ENCODE measurements at regions not wholly inside any gene's neighbourhood (a gene's known extent, or its start where the extent isn't known, plus 50 kb on each side); places are given as distances from the start of the nearest gene placed in this dataset.
A peak's percentile ranks its signal among the peaks of the same experiment; 100 is the strongest.

DNA sequence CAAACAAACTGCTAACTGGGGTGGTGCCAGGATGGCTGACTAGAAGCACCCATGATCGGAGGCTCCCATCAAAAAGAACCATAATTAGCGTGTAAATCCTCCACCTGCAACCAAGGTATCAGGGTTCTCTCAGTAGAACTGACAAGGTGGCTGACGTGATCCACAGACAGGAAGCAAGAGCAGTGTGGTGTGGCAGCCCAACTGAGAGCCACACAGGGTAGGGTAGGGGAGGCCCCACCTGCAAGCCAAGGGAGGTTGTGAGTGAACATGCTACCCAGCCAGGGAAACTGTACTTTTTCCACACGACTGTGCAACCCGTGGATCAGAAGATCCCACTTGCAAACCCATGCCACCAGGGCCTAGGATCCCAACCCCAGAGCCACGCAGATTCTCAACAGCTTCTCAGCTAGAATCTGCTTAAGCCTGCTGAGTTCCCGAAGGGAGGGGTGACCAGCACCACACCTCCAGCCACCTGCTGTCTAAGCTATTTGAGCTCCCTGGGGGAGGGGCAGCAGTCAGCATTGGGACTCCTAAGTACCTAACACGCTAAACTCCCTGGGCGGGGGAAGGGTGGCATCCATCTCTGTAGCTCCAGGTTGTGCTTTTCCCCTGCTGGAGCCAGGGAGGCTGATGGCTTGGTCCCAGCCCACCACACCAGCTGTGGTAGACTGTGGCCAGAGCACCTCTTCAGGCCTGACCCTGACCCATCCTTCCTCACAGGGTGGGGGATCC, 425.1 kb downstream of the GPM6A start:
- 82% methylated on average over 9 of the region's 9 CpGs for WGBS
- Histone ChIP-seq H3K4me1 (ENCODE audit: control insufficient read depth in 2 of 2, insufficient read depth in 2 of 2, low read length in 2 of 2) (no peaks in the 10 kb centered on the region), H3K27ac (ENCODE audit: low read depth in 1 of 2, low read length in 1 of 2) (no peak overlapping the region), H3K27me3 (ENCODE audit: control insufficient read depth in 2 of 2, insufficient read depth in 1 of 2, low read length in 1 of 2) (no peaks in the 10 kb centered on the region), H3K36me3 (ENCODE audit: control insufficient read depth in 2 of 2, insufficient read depth in 2 of 2, low read length in 1 of 2) (no peaks in the 10 kb centered on the region), H3K4me3 (ENCODE audit: low read length in 2 of 2) (no peak overlapping the region), H3K9me3 (ENCODE audit: control insufficient read depth in 2 of 2, insufficient read depth in 1 of 2, low read length in 1 of 2) (no peaks in the 10 kb centered on the region)
- no peak for DNase-seq (ENCODE audit: low read depth in 6 of 9, low spot score in 9 of 9)

DNA sequence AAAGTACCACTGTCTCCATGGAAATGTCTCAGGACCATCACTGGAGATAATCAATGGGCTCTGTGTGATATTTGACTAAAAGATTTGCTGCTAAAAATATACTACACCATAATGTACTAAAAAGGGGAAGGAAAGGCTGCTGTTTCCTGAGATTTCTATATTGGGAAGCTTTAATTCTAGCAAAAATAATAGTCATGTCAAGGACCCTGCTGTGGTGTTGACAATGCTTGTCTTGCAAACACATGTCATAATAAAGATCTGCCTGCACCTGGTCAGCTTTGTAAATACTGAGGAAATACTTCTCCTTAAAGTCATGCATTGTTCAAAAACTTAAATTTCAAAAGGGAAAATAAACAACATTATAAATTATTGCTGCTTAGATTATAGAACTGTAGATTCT, 417.9 kb downstream of the GPM6A start:
- no peak for DNase-seq (ENCODE audit: low read depth in 6 of 9, low spot score in 9 of 9)
- H3K27me3 ChIP-seq (ENCODE audit: control insufficient read depth in 2 of 2, insufficient read depth in 1 of 2, low read length in 1 of 2), result no peaks in the 10 kb centered on the region
- no peak overlapping the region for H3K4me3 ChIP-seq (ENCODE audit: low read length in 2 of 2)
- H3K36me3 ChIP-seq (ENCODE audit: control insufficient read depth in 2 of 2, insufficient read depth in 2 of 2, low read length in 1 of 2), result no peaks in the 10 kb centered on the region
- H3K4me1 ChIP-seq (ENCODE audit: control insufficient read depth in 2 of 2, insufficient read depth in 2 of 2, low read length in 2 of 2), result no peaks in the 10 kb centered on the region
- no peak overlapping the region for H3K27ac ChIP-seq (ENCODE audit: low read depth in 1 of 2, low read length in 1 of 2)
- no peaks in the 10 kb centered on the region for H3K9me3 ChIP-seq (ENCODE audit: control insufficient read depth in 2 of 2, insufficient read depth in 1 of 2, low read length in 1 of 2)

DNA sequence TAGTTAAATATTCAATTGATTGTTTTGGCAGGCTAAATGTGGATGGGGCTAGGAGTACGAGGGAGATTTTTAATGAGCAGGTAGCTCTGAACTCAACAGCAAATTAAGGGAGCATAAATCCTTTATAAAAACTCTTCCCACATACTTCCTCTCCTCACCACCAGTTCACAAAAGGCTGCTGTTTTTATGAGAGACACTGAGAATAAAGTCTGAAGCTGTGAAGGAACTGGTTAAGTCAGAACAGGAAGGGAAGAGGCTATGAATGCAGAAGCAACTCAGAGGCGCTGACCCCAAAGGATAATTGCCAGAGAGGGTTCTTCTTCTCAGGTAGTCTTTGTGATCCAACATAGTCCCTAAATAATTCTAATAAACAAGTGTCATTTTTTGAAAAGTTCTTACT, 406.1 kb downstream of the GPM6A start:
- no peak overlapping the region for H3K4me3 ChIP-seq (ENCODE audit: low read length in 2 of 2)
- no peak for DNase-seq (ENCODE audit: low read depth in 6 of 9, low spot score in 9 of 9)
- no peak overlapping the region for H3K27ac ChIP-seq (ENCODE audit: low read depth in 1 of 2, low read length in 1 of 2)
- 5% methylated on average over 2 of the region's 2 CpGs for WGBS
- H3K36me3 ChIP-seq (ENCODE audit: control insufficient read depth in 2 of 2, insufficient read depth in 2 of 2, low read length in 1 of 2), result no peaks in the 10 kb centered on the region
- H3K27me3 ChIP-seq (ENCODE audit: control insufficient read depth in 2 of 2, insufficient read depth in 1 of 2, low read length in 1 of 2), result no peaks in the 10 kb centered on the region
- no peaks in the 10 kb centered on the region for H3K9me3 ChIP-seq (ENCODE audit: control insufficient read depth in 2 of 2, insufficient read depth in 1 of 2, low read length in 1 of 2)
- H3K4me1 ChIP-seq (ENCODE audit: control insufficient read depth in 2 of 2, insufficient read depth in 2 of 2, low read length in 2 of 2), result no peaks in the 10 kb centered on the region

DNA sequence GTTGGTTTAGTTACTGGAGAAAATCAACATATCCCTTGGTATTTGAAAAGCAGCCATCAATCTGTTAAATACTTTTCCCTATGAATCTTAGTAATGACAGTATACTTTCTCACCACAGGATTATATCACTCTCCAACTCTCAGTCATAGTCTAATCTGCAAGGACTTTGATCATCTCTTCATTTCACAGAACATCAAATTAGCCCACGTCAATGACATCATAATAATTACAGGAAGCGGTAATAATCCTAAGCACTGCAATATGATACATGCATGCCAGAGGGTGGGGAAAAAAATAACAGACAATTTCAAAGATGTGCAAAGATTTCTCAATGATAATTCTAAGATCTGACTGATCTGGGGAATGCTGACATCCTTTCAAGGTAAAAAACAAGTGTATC, 404.1 kb downstream of the GPM6A start:
- DNase-seq (ENCODE audit: low read depth in 6 of 9, low spot score in 9 of 9), result no peak
- WGBS, result 95% methylated on average over 2 of the region's 2 CpGs
- Histone ChIP-seq H3K9me3 (ENCODE audit: control insufficient read depth in 2 of 2, insufficient read depth in 1 of 2, low read length in 1 of 2) (no peaks in the 10 kb centered on the region), H3K27me3 (ENCODE audit: control insufficient read depth in 2 of 2, insufficient read depth in 1 of 2, low read length in 1 of 2) (no peaks in the 10 kb centered on the region), H3K27ac (ENCODE audit: low read depth in 1 of 2, low read length in 1 of 2) (no peak overlapping the region), H3K36me3 (ENCODE audit: control insufficient read depth in 2 of 2, insufficient read depth in 2 of 2, low read length in 1 of 2) (no peaks in the 10 kb centered on the region), H3K4me3 (ENCODE audit: low read length in 2 of 2) (no peak overlapping the region), H3K4me1 (ENCODE audit: control insufficient read depth in 2 of 2, insufficient read depth in 2 of 2, low read length in 2 of 2) (no peaks in the 10 kb centered on the region)

DNA sequence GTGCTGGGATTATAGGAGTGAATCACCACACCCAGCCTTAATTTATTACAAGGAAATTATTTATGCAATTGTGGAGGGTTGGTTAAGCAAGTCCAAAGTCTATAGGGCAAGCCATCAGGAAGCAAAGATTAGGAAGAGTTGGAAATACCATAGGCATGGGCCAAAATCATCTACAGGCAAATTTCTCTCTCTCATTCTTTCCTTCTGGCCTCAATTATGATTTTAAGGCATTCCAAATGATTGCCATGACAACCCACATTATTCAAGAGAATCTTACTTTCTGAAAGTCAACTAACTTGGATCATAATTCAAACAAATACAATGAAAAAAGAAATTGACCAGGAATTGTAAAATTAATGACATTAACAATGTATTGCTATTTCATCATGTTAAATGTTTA, 400.8 kb downstream of the GPM6A start:
- Histone ChIP-seq H3K27me3 (ENCODE audit: control insufficient read depth in 2 of 2, insufficient read depth in 1 of 2, low read length in 1 of 2) (no peaks in the 10 kb centered on the region), H3K4me1 (ENCODE audit: control insufficient read depth in 2 of 2, insufficient read depth in 2 of 2, low read length in 2 of 2) (no peaks in the 10 kb centered on the region), H3K4me3 (ENCODE audit: low read length in 2 of 2) (no peak overlapping the region), H3K27ac (ENCODE audit: low read depth in 1 of 2, low read length in 1 of 2) (no peak overlapping the region), H3K9me3 (ENCODE audit: control insufficient read depth in 2 of 2, insufficient read depth in 1 of 2, low read length in 1 of 2) (no peaks in the 10 kb centered on the region), H3K36me3 (ENCODE audit: control insufficient read depth in 2 of 2, insufficient read depth in 2 of 2, low read length in 1 of 2) (no peaks in the 10 kb centered on the region)
- no peak for DNase-seq (ENCODE audit: low read depth in 6 of 9, low spot score in 9 of 9)

DNA sequence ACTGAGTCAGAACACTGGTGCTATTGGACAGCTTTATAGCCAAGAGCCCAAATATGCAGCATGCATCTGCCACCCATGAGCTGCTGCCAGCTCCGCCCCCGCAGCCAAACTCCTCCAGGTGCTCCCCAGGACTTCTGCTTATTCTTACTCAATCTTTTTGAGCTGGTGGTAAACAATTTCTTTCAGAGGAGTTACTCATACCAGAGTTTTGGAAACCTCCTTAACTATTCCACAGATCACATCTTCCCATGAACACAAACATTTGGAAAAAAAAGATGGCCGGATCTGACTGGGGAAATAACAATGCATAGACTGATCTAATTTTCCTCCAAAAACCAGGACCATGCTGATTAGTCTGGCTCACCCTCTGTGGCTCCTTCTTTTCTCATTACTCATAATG, 399.9 kb downstream of the GPM6A start:
- Histone ChIP-seq H3K36me3 (ENCODE audit: control insufficient read depth in 2 of 2, insufficient read depth in 2 of 2, low read length in 1 of 2) (no peaks in the 10 kb centered on the region), H3K27me3 (ENCODE audit: control insufficient read depth in 2 of 2, insufficient read depth in 1 of 2, low read length in 1 of 2) (no peaks in the 10 kb centered on the region), H3K4me3 (ENCODE audit: low read length in 2 of 2) (no peak overlapping the region), H3K27ac (ENCODE audit: low read depth in 1 of 2, low read length in 1 of 2) (no peak overlapping the region), H3K4me1 (ENCODE audit: control insufficient read depth in 2 of 2, insufficient read depth in 2 of 2, low read length in 2 of 2) (no peaks in the 10 kb centered on the region), H3K9me3 (ENCODE audit: control insufficient read depth in 2 of 2, insufficient read depth in 1 of 2, low read length in 1 of 2) (no peaks in the 10 kb centered on the region)
- DNase-seq (ENCODE audit: low read depth in 6 of 9, low spot score in 9 of 9), result no peak
- 56% methylated on average over 3 of the region's 3 CpGs for WGBS

DNA sequence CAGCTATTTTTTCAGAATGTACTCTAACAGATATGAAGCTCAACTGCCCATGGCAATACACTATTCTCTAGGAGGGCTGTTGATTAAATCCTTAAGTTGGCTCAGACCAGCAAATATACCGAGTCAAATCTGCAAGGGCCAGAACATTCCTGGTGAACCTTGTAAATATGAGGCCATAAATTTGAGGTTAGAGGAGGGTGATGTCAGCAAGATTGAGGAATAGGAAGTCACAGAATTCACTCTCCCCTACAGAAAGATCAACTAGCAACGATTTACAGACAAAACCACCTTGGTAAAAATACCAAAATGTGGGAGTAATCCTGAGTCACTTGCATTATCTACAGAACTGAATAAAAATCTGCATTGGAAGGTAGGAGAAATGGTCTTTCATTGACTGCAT, 399.3 kb downstream of the GPM6A start:
- Histone ChIP-seq H3K27me3 (ENCODE audit: control insufficient read depth in 2 of 2, insufficient read depth in 1 of 2, low read length in 1 of 2) (no peaks in the 10 kb centered on the region), H3K27ac (ENCODE audit: low read depth in 1 of 2, low read length in 1 of 2) (no peak overlapping the region), H3K36me3 (ENCODE audit: control insufficient read depth in 2 of 2, insufficient read depth in 2 of 2, low read length in 1 of 2) (no peaks in the 10 kb centered on the region), H3K4me3 (ENCODE audit: low read length in 2 of 2) (no peak overlapping the region), H3K9me3 (ENCODE audit: control insufficient read depth in 2 of 2, insufficient read depth in 1 of 2, low read length in 1 of 2) (no peaks in the 10 kb centered on the region), H3K4me1 (ENCODE audit: control insufficient read depth in 2 of 2, insufficient read depth in 2 of 2, low read length in 2 of 2) (no peaks in the 10 kb centered on the region)
- WGBS, result 6% methylated on average over 2 of the region's 2 CpGs
- DNase-seq (ENCODE audit: low read depth in 6 of 9, low spot score in 9 of 9), result no peak

DNA sequence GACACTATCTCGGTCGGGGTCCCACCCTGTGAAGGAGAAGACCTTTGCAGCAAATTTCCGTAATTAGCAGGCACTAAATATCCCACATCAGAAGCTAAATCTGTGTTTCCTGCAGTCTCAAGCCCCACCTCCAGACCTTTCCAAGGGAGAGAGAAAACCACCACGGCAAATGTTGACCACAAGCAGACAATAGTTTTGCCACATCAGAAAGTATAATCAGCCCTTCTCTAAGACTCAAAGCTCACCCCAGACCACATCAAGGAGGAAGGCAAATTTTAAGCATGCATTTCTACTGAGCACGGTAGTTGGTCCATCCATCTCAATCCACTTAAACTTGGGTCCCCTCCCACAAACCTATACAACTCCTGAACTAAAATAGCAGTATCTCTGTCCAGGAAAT, 398.5 kb downstream of the GPM6A start:
- Histone ChIP-seq H3K4me1 (ENCODE audit: control insufficient read depth in 2 of 2, insufficient read depth in 2 of 2, low read length in 2 of 2) (no peaks in the 10 kb centered on the region), H3K27ac (ENCODE audit: low read depth in 1 of 2, low read length in 1 of 2) (no peak overlapping the region), H3K9me3 (ENCODE audit: control insufficient read depth in 2 of 2, insufficient read depth in 1 of 2, low read length in 1 of 2) (no peaks in the 10 kb centered on the region), H3K4me3 (ENCODE audit: low read length in 2 of 2) (no peak overlapping the region), H3K36me3 (ENCODE audit: control insufficient read depth in 2 of 2, insufficient read depth in 2 of 2, low read length in 1 of 2) (no peaks in the 10 kb centered on the region), H3K27me3 (ENCODE audit: control insufficient read depth in 2 of 2, insufficient read depth in 1 of 2, low read length in 1 of 2) (no peaks in the 10 kb centered on the region)
- DNase-seq (ENCODE audit: low read depth in 6 of 9, low spot score in 9 of 9), result peak in 1 of 9 donors; percentile 15
- 5% methylated on average over 5 of the region's 5 CpGs for WGBS

DNA sequence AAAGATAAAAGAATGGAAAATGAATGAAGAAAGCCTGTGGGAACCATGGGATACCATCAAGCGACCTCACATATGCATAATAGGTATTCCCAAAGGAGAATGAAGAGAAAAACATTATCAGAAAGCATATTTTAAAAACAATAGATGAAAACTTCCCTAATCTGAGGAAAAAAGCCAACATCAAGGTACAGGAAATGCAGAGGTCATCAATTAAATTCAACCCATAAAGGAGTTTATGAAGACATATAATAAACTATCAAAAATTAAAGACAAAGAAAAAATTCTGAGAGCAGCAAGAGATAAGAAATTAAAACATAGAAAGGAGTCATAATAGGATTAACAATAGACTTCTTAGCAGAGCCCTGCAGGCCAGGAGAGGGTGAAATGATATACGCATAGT, 397.5 kb downstream of the GPM6A start:
- Histone ChIP-seq H3K4me1 (ENCODE audit: control insufficient read depth in 2 of 2, insufficient read depth in 2 of 2, low read length in 2 of 2) (no peaks in the 10 kb centered on the region), H3K9me3 (ENCODE audit: control insufficient read depth in 2 of 2, insufficient read depth in 1 of 2, low read length in 1 of 2) (no peaks in the 10 kb centered on the region), H3K27ac (ENCODE audit: low read depth in 1 of 2, low read length in 1 of 2) (no peak overlapping the region), H3K4me3 (ENCODE audit: low read length in 2 of 2) (no peak overlapping the region), H3K27me3 (ENCODE audit: control insufficient read depth in 2 of 2, insufficient read depth in 1 of 2, low read length in 1 of 2) (no peaks in the 10 kb centered on the region), H3K36me3 (ENCODE audit: control insufficient read depth in 2 of 2, insufficient read depth in 2 of 2, low read length in 1 of 2) (no peaks in the 10 kb centered on the region)
- no peak for DNase-seq (ENCODE audit: low read depth in 6 of 9, low spot score in 9 of 9)
- WGBS, result 87% methylated on average over 2 of the region's 2 CpGs

DNA sequence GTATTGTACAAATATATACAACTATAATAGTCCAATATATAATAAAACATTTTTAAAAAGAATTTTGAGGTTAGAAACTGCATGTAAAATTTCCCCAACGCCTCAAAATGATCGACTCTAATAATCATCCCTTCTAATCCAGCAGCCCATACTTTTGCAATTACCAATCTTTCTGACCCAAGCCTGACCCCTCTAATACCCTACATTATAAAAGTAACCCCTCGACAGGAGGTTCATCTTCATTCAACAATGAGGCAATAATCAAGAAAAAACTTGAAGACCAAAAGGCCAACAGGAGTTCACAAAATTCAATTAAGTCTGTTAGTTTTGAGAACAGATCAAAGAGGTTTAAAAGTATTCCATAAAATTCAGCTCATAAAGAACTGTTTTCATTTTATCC, 393.5 kb downstream of the GPM6A start:
- 92% methylated on average over 3 of the region's 3 CpGs for WGBS
- no peaks in the 10 kb centered on the region for H3K4me1 ChIP-seq (ENCODE audit: control insufficient read depth in 2 of 2, insufficient read depth in 2 of 2, low read length in 2 of 2)
- H3K27me3 ChIP-seq (ENCODE audit: control insufficient read depth in 2 of 2, insufficient read depth in 1 of 2, low read length in 1 of 2), result no peaks in the 10 kb centered on the region
- H3K27ac ChIP-seq (ENCODE audit: low read depth in 1 of 2, low read length in 1 of 2), result no peak overlapping the region
- no peak overlapping the region for H3K4me3 ChIP-seq (ENCODE audit: low read length in 2 of 2)
- no peaks in the 10 kb centered on the region for H3K36me3 ChIP-seq (ENCODE audit: control insufficient read depth in 2 of 2, insufficient read depth in 2 of 2, low read length in 1 of 2)
- H3K9me3 ChIP-seq (ENCODE audit: control insufficient read depth in 2 of 2, insufficient read depth in 1 of 2, low read length in 1 of 2), result no peaks in the 10 kb centered on the region
- no peak for DNase-seq (ENCODE audit: low read depth in 6 of 9, low spot score in 9 of 9)

Data from thymus (tissue), 11 donors.